IMR-90 (cell line): ENCODE measurements at regions not wholly inside any gene's neighbourhood (a gene's known extent, or its start where the extent isn't known, plus 50 kb on each side); places are given as distances from the start of the nearest gene placed in this dataset.

Experiments
- CTCF ChIP-seq: conservative IDR thresholded peaks from 2 replicates; pipeline ENCODE4 v1.5.1; 2012; ENCODE audit warnings: mild to moderate bottlenecking, low read depth, low read length, improper control_type of control experiment
- MAFK ChIP-seq: IDR thresholded peaks from 2 replicates; pipeline ENCODE4 v1.6.1; 2012; ENCODE audit warnings: low read depth, low read length, improper control_type of control experiment

- TF ChIP-seq CTCF (no peak), MAFK (no peak)
These were observed 770.8 kb upstream of the ALG10B start for GRCh38 chr12:37545759-37546158.
